ENCODE measurements at regions not wholly inside any gene's neighbourhood (a gene's known extent, or its start where the extent isn't known, plus 50 kb on each side); places are given as distances from the start of the nearest gene placed in this dataset.

DNA sequence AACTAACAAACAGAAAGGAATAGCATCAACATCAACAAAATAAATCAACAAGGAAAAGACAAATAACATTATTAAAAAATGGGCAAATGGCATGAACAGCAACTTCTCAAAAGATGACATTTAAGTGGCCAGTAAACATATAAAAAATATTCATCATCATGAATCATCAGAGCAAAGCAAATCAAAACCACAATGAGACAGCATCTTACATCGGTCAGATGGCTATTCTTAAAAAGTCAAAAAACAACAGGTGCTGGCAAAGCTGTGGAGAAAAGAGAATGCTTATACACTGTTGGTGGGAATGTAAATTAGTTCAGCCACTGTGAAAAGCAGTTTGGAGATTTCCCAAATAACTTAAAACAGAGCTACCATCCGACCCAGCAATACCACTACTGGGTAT is 327.1 kb downstream of the CMPK2 start:
- TF ChIP-seq, protein P1, sequence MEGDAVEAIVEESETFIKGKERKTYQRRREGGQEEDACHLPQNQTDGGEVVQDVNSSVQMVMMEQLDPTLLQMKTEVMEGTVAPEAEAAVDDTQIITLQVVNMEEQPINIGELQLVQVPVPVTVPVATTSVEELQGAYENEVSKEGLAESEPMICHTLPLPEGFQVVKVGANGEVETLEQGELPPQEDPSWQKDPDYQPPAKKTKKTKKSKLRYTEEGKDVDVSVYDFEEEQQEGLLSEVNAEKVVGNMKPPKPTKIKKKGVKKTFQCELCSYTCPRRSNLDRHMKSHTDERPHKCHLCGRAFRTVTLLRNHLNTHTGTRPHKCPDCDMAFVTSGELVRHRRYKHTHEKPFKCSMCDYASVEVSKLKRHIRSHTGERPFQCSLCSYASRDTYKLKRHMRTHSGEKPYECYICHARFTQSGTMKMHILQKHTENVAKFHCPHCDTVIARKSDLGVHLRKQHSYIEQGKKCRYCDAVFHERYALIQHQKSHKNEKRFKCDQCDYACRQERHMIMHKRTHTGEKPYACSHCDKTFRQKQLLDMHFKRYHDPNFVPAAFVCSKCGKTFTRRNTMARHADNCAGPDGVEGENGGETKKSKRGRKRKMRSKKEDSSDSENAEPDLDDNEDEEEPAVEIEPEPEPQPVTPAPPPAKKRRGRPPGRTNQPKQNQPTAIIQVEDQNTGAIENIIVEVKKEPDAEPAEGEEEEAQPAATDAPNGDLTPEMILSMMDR (IDR thresholded peaks at IDR 0.05): no peak
- no peak for TF ChIP-seq EZH2 (IDR thresholded peaks at IDR 0.05; ENCODE audit: borderline replicate concordance, insufficient read depth, low read depth, low read length, poor library complexity, severe bottlenecking)

Measured in B cell (primary cell).